ENCODE measurements at regions not wholly inside any gene's neighbourhood (a gene's known extent, or its start where the extent isn't known, plus 50 kb on each side); places are given as distances from the start of the nearest gene placed in this dataset.
"Not testable (repeated sequence)": the region's sequence is repeated elsewhere in the genome, so short reads cannot be mapped to it uniquely, and the experiment has no call there.

DNA sequence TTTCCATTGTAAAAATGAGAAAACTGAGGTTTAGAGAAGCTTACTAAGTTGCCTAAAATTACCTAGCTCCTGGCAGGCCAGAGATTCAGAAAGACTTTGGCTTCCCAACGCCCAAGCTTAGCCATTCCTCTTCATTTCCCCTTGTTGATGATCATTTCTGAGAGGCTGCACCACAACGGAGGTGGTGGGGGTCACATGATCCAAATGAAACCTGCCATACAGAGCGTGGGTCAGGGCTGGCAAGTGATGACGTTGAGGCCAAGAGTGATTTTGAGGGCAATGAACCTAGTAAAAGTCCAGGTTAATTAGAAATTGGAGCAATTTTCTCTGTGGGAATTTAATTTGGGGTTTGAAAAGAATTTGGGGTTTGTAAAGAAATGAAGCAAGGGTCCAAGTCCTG is 109.9 kb downstream of the TMEM182 start:
- Histone ChIP-seq H3K79me2 (ENCODE audit: low read length) (no peaks in the 10 kb centered on the region), H3K36me3 (replicated peaks; ENCODE audit: low read depth, low read length) (no peaks in the 10 kb centered on the region), H2AFZ (ENCODE audit: low read depth, low read length) (no peak overlapping the region), H3K27me3 (ENCODE audit: low read depth, low read length) (no peaks in the 10 kb centered on the region), H3K4me1 (ENCODE audit: low read length) (no peaks in the 10 kb centered on the region), H3K9me3 (ENCODE audit: insufficient read depth, low read length) (no peaks in the 10 kb centered on the region), H3K4me3 (ENCODE audit: low read length) (no peak overlapping the region), H3K4me2 (ENCODE audit: low read length) (no peak overlapping the region), H4K20me1 (ENCODE audit: insufficient read depth, low read length) (no peaks in the 10 kb centered on the region), H3K27ac (ENCODE audit: low read length) (no peak overlapping the region), H3K9ac (ENCODE audit: low read length) (no peak overlapping the region)
- TF ChIP-seq, protein P1, sequence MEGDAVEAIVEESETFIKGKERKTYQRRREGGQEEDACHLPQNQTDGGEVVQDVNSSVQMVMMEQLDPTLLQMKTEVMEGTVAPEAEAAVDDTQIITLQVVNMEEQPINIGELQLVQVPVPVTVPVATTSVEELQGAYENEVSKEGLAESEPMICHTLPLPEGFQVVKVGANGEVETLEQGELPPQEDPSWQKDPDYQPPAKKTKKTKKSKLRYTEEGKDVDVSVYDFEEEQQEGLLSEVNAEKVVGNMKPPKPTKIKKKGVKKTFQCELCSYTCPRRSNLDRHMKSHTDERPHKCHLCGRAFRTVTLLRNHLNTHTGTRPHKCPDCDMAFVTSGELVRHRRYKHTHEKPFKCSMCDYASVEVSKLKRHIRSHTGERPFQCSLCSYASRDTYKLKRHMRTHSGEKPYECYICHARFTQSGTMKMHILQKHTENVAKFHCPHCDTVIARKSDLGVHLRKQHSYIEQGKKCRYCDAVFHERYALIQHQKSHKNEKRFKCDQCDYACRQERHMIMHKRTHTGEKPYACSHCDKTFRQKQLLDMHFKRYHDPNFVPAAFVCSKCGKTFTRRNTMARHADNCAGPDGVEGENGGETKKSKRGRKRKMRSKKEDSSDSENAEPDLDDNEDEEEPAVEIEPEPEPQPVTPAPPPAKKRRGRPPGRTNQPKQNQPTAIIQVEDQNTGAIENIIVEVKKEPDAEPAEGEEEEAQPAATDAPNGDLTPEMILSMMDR (IDR thresholded peaks at IDR 0.05; ENCODE audit: low read depth, low read length), result no peak
- no peak for TF ChIP-seq EZH2phosphoT487 (IDR thresholded peaks at IDR 0.05; ENCODE audit: low read depth)

DNA sequence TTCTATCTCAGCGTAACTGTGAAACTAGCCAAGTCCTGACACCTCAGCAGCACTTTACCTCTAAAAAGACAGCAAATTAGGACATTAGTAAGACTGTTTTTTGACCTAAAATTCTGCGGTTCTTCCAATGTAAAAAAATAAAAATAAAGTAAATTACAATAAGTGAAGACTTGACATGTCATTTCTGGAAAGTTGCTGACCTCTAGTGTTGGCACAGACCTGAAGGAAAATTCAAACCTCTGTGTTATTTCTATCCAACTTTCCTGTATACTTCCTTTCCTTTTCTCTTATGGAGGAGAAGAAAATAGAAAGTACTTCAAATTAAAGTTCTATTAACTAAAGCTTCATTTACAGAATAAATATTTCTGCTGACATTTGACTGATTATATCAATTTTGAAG is 110.6 kb downstream of the TMEM182 start:
- Histone ChIP-seq H2AFZ (ENCODE audit: low read depth, low read length) (no peak overlapping the region), H3K27ac (ENCODE audit: low read length) (no peak overlapping the region), H4K20me1 (ENCODE audit: insufficient read depth, low read length) (no peaks in the 10 kb centered on the region), H3K4me3 (ENCODE audit: low read length) (no peak overlapping the region), H3K4me1 (ENCODE audit: low read length) (no peaks in the 10 kb centered on the region), H3K79me2 (ENCODE audit: low read length) (no peaks in the 10 kb centered on the region), H3K27me3 (ENCODE audit: low read depth, low read length) (no peaks in the 10 kb centered on the region), H3K36me3 (replicated peaks; ENCODE audit: low read depth, low read length) (no peaks in the 10 kb centered on the region), H3K4me2 (ENCODE audit: low read length) (no peak overlapping the region), H3K9ac (ENCODE audit: low read length) (no peak overlapping the region), H3K9me3 (ENCODE audit: insufficient read depth, low read length) (no peaks in the 10 kb centered on the region)
- TF ChIP-seq EZH2phosphoT487 (IDR thresholded peaks at IDR 0.05; ENCODE audit: low read depth), result no peak
- TF ChIP-seq, protein P1 (IDR thresholded peaks at IDR 0.05; ENCODE audit: low read depth, low read length), result peak; percentile 44

DNA sequence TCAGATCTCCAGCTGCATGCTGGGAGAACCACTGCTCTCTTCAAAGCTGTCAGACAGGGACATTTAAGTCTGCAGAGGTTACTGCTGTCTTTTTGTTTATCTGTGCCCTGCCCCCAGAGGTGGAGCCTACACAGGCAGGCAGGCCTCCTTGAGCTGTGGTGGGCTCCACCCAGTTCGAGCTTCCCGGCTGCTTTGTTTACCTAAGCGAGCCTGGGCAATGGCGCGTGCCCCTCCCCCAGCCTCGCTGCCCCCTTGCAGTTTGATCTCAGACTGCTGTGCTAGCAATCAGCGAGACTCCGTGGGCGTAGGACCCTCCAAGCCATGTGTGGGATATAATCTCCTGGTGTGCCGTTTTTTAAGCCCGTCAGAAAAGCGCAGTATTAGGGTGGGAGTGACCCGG is 117.7 kb downstream of the TMEM182 start:
- H3K4me2 ChIP-seq (ENCODE audit: low read length); H4K20me1 ChIP-seq (ENCODE audit: insufficient read depth, low read length); H3K9me3 ChIP-seq (ENCODE audit: insufficient read depth, low read length); H3K9ac ChIP-seq (ENCODE audit: low read length); H3K27ac ChIP-seq (ENCODE audit: low read length); H2AFZ ChIP-seq (ENCODE audit: low read depth, low read length); H3K4me3 ChIP-seq (ENCODE audit: low read length); H3K79me2 ChIP-seq (ENCODE audit: low read length); H3K4me1 ChIP-seq (ENCODE audit: low read length); H3K36me3 ChIP-seq (replicated peaks; ENCODE audit: low read depth, low read length); H3K27me3 ChIP-seq (ENCODE audit: low read depth, low read length): not testable (repeated sequence)

DNA sequence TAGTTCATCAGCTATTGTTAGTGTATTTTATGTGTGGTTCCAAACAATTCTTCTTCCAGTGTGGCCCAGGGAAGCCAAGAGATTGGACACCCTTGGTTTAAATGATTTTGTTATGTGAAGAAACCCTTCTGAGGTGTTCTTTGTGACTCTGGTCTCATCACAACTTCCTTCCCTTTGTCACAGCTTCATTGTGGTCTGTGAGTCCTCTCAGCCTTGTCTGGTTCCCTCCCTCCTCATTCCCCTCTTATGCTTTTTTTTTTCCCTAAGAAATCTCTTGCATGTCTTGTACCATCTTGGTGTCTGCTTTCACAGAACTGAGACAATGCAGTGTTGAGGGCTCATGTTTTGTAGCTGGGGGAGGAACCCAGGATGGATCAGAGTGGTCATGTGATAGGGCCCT is 118.9 kb downstream of the TMEM182 start:
- H3K9me3 ChIP-seq (ENCODE audit: insufficient read depth, low read length), result no peaks in the 10 kb centered on the region
- H2AFZ ChIP-seq (ENCODE audit: low read depth, low read length), result no peak overlapping the region
- no peak overlapping the region for H3K4me3 ChIP-seq (ENCODE audit: low read length)
- H3K9ac ChIP-seq (ENCODE audit: low read length), result no peak overlapping the region
- H3K79me2 ChIP-seq (ENCODE audit: low read length), result no peaks in the 10 kb centered on the region
- H3K27me3 ChIP-seq (ENCODE audit: low read depth, low read length), result no peaks in the 10 kb centered on the region
- no peaks in the 10 kb centered on the region for H3K36me3 ChIP-seq (replicated peaks; ENCODE audit: low read depth, low read length)
- no peaks in the 10 kb centered on the region for H3K4me1 ChIP-seq (ENCODE audit: low read length)
- TF ChIP-seq, protein P1 (IDR thresholded peaks at IDR 0.05; ENCODE audit: low read depth, low read length), result no peak
- no peak for TF ChIP-seq EZH2phosphoT487 (IDR thresholded peaks at IDR 0.05; ENCODE audit: low read depth)
- no peak overlapping the region for H3K27ac ChIP-seq (ENCODE audit: low read length)
- H3K4me2 ChIP-seq (ENCODE audit: low read length), result no peak overlapping the region
- no peaks in the 10 kb centered on the region for H4K20me1 ChIP-seq (ENCODE audit: insufficient read depth, low read length)
